Panc1 (cell line): ENCODE measurements at regions not wholly inside any gene's neighbourhood (a gene's known extent, or its start where the extent isn't known, plus 50 kb on each side); places are given as distances from the start of the nearest gene placed in this dataset.

ENCODE experiments used
- POLR2AphosphoS5 ChIP-seq: IDR thresholded peaks from 2 replicates; pipeline ENCODE4 v1.6.1; 2012; ENCODE audit warnings: mild to moderate bottlenecking, low read depth, low read length, moderate library complexity
- TF ChIP-seq, protein P1 (sequence below): fragments of 450-650 bp; IDR thresholded peaks from 2 replicates; pipeline ENCODE4 v1.5.1; 2017; ENCODE audit warnings: mild to moderate bottlenecking
- TF ChIP-seq, protein P2 (sequence below), 2 experiments: IDR thresholded peaks; 2 replicates each; pipeline ENCODE4 v1.6.1; 2011 to 2012; ENCODE audit warnings: low read depth in 2 of 2, control low read depth in 1 of 2, low read length in 1 of 2, mild to moderate bottlenecking in 1 of 2, moderate library complexity in 1 of 2; ENCODE audit not compliant: insufficient read depth in 1 of 2

DNA sequence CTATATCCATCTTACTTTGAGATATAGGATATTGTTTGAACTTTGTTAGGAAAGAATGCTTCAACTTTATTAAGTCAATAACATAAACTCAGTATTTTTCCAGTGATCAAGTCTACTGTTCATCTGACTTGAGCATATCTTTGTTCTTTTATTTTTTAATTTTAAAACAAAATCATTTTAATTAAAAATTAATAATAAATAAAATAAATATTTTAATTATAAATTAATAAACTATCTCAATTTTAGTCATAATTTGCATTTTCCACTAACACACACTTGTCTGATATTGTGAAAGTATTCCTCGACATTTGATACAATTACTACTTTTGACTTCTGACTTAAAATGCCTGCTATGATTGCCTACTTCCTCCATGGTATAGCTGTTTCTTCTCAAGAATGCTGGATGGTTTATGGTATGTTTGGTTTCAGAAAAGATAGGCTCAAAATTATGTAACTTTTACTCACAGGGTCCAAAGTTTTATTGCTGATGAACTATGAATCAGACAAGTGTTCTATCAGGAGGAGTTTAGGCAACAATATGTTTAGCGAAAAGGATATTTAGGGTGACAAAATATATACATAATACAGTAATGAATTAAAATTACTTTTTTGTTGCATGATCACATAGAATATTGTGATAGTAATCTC is 1132.3 kb upstream of the PCDH10 start:
- TF ChIP-seq, protein P1, sequence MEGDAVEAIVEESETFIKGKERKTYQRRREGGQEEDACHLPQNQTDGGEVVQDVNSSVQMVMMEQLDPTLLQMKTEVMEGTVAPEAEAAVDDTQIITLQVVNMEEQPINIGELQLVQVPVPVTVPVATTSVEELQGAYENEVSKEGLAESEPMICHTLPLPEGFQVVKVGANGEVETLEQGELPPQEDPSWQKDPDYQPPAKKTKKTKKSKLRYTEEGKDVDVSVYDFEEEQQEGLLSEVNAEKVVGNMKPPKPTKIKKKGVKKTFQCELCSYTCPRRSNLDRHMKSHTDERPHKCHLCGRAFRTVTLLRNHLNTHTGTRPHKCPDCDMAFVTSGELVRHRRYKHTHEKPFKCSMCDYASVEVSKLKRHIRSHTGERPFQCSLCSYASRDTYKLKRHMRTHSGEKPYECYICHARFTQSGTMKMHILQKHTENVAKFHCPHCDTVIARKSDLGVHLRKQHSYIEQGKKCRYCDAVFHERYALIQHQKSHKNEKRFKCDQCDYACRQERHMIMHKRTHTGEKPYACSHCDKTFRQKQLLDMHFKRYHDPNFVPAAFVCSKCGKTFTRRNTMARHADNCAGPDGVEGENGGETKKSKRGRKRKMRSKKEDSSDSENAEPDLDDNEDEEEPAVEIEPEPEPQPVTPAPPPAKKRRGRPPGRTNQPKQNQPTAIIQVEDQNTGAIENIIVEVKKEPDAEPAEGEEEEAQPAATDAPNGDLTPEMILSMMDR = no peak
- TF ChIP-seq POLR2AphosphoS5 = no peak
- TF ChIP-seq, protein P2, sequence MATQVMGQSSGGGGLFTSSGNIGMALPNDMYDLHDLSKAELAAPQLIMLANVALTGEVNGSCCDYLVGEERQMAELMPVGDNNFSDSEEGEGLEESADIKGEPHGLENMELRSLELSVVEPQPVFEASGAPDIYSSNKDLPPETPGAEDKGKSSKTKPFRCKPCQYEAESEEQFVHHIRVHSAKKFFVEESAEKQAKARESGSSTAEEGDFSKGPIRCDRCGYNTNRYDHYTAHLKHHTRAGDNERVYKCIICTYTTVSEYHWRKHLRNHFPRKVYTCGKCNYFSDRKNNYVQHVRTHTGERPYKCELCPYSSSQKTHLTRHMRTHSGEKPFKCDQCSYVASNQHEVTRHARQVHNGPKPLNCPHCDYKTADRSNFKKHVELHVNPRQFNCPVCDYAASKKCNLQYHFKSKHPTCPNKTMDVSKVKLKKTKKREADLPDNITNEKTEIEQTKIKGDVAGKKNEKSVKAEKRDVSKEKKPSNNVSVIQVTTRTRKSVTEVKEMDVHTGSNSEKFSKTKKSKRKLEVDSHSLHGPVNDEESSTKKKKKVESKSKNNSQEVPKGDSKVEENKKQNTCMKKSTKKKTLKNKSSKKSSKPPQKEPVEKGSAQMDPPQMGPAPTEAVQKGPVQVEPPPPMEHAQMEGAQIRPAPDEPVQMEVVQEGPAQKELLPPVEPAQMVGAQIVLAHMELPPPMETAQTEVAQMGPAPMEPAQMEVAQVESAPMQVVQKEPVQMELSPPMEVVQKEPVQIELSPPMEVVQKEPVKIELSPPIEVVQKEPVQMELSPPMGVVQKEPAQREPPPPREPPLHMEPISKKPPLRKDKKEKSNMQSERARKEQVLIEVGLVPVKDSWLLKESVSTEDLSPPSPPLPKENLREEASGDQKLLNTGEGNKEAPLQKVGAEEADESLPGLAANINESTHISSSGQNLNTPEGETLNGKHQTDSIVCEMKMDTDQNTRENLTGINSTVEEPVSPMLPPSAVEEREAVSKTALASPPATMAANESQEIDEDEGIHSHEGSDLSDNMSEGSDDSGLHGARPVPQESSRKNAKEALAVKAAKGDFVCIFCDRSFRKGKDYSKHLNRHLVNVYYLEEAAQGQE (IDR thresholded peaks at IDR 0.05; ENCODE audit: insufficient read depth in 1 of 2, low read depth in 2 of 2, low read length in 1 of 2) = no peak
